Caki2 (cell line): ENCODE measurements at regions not wholly inside any gene's neighbourhood (a gene's known extent, or its start where the extent isn't known, plus 50 kb on each side); places are given as distances from the start of the nearest gene placed in this dataset.
"Not testable (repeated sequence)": the region's sequence is repeated elsewhere in the genome, so short reads cannot be mapped to it uniquely, and the experiment has no call there.

ENCODE experiments used
- DNase-seq: peaks from one replicate; pipeline ENCODE4 v3.0.0-alpha.2; 2015; ENCODE audit warnings: low read depth
- in situ Hi-C: cut with HindIII; loops from 2 replicates; pipeline ENCODE4 v1.10.0; 2016; ENCODE audit warnings: low sequenced_read_pairs, low pct_unique_long_range_greater_than_20kb, mixed read lengths

DNA sequence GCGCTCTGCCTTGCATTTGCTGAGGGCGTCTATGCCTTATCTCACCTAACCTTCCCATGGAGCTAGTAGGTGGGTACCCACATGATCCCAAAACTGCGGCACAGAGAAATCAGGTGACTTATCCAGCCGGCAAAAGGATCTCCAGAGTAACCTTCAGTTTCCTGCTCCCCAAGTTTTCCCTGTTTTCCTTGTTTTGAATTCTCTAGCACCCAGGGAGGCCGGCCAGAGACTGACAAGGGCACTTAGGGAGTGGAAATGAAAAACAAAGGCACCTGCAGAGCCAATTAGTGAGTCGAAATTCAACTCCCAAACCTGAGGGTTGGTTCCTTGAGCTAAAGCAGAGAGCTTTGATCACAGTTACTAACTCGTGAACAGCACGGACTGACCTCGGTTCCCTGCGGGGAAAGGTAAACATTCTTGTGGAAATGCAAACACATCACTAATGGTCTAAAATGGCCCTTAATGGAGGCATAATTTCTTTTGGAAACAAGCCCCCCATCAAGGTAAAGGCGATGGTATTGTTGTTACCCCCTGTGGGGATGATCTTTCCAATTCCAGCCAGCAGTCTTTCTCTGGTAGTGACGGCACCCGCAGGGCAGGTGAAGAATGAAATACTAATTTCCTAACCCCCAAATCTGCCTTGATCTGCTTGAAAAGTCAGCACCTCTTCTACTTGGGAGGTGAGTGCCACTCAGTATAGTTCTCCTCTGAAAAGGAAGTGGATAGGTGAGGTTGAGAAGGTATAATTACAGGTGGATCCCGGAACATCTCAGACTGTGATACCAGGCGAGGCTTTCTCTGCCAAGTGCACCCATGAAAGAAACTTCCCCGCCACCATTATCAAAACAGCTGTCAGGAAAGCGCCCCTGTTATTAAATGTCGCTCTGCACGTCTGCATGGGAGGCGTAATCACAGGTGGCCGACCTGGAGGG, 365.6 kb upstream of the AUTS2 start:
- no peak for DNase-seq
- in situ Hi-C loops: no loop called here

DNA sequence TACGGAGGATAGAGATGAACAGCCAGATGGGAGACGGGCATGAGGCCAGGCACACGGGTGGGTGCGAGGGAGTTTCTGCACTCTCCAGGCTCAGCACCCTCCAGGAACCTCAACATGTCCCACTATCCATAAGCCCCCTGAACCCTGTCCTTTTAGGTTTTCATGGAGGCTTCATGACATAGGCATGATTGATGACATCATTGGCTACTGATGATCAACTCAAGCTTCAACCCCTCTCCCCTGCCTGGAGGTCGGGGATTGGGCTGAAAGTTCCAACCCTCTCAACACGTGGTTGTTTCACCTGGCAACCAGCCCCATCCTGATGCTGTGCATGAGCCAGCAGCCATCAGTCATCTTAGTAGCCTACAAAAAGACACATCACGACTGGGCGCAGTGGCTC, 360.7 kb upstream of the AUTS2 start:
- no peak for DNase-seq

DNA sequence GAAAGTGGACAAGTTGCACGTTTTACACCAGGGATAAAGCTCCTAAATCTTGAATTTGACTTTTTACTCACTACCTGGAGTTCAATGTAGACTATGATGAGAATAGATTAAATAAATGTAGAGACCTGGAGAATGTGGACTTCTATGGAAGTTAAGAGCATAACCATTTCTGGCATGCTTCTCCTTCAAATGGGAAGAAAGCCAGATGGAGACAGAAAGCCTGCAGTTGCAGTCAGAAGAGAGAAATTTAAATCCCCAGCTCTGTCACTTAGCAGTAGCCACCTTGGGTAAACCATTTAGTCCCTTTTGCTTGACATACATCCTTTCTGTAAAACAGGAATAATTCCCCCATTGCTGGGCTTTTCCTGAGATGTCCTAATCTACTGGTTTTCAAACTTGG, 355.3 kb upstream of the AUTS2 start:
- DNase-seq: no peak
- in situ Hi-C loops: no loop called here

More for the DNA sequence above, 360.7 kb upstream of the AUTS2 start:
- in situ Hi-C loops: no loop called here

DNA sequence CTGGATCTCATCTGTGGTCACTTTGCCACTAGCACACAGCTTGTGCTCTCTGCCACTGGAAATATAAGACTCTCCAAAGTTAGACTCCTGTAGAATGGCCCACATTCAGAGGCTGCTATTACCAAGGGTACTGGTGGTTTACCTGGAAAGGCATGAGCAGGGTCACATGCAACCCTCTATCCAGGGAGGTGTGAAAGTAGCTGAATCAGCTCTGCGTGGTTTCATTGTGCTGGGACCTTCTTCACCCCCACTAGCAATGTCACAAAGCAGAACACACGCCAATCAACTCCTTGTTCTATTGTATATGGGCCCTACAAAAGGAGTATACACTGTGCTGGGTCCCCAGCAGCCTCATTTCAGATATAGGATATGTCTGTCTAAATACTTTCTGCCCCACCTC, 353.6 kb upstream of the AUTS2 start:
- no peak for DNase-seq
- in situ Hi-C loops: no loop called here

DNA sequence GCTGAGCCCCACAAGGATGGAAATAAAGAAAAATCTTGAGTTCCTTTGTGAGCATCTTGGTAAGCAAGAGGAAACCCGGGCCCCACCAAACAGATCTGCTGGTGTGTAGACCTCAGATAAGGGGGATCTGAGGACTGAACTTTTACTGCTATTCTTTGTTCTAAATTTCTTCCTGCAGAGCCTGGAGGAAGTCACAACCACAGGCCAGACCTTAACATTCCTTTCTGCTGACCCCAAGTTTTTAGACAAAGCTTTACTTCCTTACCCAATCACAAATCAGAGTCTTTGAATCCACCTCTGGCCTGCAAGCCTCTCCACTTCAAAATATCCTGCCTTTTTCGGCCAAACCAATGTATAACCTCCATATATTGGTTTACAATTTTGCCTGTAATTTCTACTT, 352.6 kb upstream of the AUTS2 start:
- no peak for DNase-seq

DNA sequence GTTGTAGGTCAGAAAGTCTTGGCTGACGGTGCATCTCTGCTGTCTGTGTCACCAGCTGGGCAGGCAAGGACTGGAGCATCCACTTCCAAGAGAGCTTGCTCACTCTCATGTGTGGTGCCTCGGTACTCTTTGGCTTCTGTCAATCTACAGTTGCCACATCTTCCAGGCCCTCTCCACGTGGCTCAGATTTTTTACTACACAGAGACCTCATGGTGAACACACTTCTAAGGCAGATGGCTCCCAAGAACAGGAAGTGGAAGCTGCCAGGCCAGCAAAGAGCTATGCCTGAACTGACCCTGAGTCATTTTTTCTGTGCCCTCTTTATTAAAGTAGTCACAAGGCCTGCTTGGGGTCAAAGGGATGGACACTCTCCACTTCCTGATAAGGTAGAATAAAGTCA, 351.5 kb upstream of the AUTS2 start:
- no peak for DNase-seq
- in situ Hi-C loops: no loop called here

More for the DNA sequence above, 352.6 kb upstream of the AUTS2 start:
- in situ Hi-C loops: no loop called here

DNA sequence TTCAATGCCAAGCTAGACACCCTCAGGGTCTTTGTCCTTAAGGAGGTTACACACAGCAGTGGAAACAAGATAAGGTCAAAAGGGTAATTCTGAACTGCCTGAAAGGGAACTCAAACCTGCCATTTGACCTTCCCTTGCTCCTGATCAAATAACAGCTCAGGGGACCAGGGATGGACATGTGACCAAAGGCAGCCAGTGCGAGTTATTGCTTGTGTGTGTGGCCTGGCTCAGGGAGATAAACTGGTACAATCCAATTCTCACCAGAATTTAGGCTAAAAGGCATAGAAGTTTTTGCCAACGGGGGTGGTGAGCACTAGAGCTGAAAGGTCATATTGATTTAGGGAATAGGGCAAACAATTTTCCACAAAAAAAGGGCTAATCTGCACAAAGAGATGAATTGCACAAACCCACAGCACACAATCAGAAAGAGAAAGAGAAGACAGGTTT, 349.9 kb upstream of the AUTS2 start:
- DNase-seq, in situ Hi-C loops: not testable (repeated sequence)

DNA sequence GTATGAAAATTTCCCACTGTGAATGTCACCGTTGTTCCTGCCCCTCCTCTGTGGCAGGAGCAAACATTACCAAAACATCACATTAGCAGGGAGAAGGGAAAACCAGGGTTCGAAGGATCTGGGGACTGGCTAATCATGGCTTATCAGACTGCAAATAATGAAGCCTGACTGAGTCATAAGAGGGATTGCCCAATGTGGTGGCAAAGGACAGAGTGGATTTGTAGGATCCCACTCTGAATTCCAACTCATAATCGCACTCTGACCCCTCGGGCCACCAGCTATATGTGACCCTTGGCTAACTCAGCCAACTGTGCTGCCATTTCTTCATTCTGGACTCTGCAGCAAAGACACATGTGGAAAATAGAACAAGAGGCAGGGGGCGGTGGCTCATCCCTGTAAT, 347.3 kb upstream of the AUTS2 start:
- in situ Hi-C loops: no loop called here
- no peak for DNase-seq

DNA sequence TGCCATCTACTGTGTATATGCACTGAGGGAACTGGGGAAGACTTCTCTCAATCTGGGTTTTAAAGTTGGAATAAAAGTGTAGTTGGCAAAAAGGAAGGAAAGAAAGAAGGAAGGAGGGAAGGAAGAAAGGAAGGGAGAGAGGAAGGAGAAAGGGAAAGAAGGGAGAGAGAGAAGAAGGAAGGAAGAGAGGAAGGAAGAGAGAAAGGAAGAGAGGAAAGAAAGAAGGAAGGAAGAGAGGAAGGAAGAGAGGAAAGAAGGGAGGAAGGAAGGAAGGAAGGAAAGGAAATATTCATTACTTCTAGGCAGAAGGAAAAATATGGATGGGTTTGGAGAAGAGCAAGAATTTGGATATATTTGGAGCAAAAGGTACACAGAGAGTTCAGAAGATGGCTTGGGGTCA, 343.6 kb upstream of the AUTS2 start:
- no peak for DNase-seq
- in situ Hi-C loops: no loop called here

DNA sequence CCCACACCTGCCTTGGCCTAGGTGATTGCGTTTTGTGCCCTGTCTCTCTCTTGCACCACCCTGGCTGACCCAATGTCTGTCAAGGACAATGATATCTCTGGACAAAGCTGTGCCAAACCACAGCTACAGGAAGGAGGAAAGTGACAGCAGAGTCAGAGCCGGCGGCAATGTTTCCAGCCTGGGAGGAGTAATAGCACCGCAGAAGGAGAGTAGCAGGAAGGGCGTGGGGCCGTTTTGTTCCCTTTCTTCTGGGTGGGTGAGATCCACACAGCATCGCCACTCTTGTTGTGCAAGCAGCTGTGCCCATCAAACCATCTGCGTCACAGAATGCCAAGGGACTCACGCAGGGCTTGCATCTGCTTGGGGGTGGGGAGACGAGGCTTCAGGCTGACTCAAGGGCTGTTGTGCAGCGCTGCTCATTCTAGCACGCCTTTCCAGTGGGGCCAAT, 341.6 kb upstream of the AUTS2 start:
- no peak for DNase-seq
- in situ Hi-C loops: no loop called here

DNA sequence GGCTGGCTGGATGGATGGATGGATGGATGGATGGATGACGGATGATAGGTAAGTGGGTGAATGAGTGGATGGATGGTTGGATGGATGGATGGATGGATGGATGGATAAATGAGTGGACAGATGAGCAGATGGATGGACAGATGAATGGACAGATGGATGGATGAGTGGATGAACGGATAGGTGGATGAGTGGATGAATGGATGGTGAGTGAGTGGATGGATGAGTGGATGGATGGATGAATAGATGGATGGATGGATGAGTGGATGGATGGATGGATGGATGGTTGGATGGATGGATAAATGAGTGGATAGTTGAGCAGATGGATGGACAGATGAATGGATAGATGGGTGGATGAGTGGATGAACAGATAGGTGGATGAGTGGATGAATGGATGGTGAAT, 340.7 kb upstream of the AUTS2 start:
- in situ Hi-C loops: no loop called here
- DNase-seq: no peak

DNA sequence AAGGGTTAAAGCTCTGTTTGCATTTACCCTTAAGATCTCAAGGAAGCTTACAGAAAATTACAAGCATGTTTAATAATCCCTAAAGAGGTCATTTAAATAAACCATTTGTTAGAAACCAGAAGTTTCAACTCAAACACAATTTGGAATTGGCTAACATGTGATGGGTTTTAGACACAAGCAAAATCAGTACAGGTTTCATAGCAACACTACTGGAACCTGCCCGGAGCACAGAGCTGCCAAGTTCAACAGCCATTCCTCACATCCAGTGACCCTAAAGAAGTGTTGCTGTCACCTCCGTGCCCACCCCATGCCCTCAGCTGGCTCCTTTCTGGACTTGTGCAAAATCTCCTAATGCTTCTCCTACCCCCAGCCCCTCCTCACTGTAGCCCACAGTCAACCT, 338.8 kb upstream of the AUTS2 start:
- DNase-seq: no peak
- in situ Hi-C loops: no loop called here

DNA sequence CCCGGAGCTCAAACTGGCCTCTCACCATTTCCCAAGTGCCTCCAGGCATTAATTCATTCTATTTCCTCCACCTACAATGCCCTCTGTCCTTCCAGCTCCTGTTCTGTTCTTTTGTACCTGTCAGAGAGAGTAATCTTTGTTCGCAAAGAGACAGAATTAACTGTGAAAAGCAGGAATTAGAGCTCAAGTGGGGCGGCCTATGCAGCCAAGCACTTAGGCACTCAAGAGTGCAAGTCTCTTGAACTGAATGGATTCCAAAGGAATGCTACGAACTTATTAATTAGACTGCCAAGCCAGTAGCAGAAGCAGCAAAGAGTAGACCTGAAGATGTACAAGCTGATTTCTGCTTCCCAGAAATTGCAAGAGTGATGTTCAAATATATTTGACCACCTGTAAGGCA, 338.3 kb upstream of the AUTS2 start:
- DNase-seq: no peak
- in situ Hi-C loops: no loop called here

DNA sequence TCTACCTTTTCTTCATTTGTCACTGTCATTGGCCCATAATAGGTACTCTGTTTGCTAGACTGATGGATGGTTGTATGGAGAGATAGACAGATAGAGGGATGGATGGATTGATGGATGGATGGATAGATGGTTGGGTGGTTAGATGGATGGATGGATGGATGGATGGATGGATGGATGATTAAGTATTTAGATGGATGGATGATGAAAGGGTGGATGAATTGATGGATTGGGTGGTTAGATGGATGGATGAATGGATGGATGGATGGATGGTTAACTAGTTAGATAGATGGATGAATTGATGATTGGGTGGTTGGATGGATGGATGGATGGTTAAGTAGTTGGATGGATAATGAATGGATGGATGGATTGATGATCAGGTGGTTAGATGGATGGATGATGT, 334.7 kb upstream of the AUTS2 start:
- in situ Hi-C loops: no loop called here
- no peak for DNase-seq

DNA sequence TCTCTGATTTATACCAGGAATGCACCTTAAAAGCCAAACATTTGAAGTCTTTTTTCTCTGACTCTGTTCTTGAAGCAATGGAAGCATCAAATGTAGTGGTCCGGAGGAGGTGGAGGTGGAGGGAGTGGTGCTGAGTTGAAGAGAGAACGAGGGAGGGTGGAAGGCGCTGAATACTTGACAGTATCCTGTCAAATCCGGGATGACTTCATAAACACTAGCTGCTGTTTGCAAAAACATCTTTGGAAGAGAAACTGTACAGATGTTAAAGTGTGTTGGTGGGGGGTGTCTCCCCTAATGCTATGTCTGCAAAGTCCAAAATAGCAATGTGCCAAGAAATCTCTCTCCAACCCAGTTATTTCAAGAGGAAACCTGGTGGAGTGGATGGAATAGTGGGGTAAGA, 328.5 kb upstream of the AUTS2 start:
- DNase-seq: no peak
- in situ Hi-C loops: no loop called here

DNA sequence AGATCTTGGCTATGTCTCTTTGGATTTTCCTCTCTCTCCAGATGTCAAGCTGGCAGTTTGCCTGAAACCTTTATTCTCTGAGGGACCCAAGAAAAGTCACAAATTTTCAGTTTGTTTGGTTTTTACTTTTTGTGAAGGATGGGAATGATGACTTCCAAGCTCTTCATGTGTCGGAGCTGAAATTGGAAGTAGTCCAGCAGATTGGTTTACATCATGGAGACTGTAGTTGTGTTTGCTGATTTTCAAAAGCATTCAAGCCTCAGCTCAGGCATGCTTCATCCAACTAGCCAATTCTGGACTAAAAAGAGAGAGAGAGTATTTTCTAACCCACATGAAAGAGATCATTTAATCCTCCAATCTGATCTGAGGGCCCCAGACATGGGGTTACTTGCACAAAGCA, 326.2 kb upstream of the AUTS2 start:
- no peak for DNase-seq
- in situ Hi-C loops: no loop called here

DNA sequence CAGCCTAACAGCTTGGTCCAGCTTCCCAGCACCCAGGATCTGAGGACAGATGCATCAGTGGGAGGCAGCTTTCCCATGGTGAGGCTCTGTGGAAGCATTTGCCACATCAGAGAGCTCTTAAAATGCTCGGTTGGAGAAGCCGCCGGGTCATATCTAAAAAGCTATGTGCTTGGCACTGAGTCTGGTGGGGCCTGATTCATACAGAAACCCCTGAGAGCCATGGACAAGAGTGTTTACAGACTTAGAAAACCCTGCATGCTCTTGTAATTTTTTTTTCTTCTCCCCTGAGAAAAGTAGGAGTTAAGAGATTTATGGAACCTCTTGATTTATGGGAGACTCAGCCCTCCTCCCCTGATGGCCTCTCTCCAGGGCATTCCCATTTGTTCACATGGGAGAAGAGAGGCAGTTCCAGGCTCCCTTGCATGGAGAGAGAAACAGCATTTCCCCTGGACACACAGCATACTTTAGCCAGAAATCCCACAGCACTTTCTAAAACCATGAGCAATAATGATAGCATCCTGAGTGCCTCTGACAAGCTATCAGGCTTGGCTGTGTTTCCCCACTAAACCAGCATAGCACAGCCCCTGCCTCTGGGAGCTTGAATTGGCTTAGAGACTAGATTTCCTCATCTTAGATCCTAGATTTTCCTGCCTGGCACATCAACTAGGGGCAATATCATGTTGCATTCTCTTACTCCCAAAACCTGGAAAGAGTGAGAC, 322.1 kb upstream of the AUTS2 start:
- in situ Hi-C loops: no loop called here
- no peak for DNase-seq

DNA sequence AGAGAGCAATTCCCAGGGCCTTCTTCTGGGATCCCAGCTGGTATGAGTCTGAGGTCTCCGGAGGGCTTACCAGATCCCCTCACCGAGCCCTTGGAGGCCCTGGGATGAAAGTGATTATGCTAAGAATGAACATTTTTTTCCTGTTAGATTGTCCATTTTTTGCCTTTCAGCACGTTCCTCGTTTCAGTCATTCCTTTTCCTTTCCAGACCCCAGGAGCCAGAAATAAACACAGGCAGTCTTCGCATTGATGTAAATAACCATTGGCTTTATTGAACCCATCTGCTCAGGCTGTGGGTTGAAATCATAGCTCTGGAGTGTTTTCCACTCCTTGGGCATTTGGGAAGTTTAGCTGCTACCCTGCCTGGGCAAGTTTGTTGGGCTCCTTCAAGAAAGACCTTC, 320.9 kb upstream of the AUTS2 start:
- in situ Hi-C loops: no loop called here
- DNase-seq: no peak

DNA sequence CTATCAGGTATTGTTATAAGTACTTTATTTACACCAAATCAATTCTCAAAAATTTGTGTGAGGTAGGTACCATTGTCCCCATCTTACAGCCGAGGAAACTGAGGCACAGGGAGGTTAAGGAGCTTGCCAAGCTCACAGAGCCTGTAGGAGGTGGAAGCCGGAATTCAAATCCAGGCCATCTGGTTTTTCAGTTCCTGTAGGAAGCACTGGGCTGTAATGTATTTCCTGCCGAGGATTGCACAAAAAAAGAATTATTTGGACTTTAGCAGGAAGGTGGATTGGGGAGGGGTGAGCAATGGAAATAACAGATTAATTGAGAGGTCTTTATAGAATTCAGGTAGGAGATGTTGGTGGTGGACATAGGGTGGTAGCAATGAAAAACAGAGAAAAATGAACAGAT, 315.3 kb upstream of the AUTS2 start:
- in situ Hi-C loops: no loop called here
- DNase-seq: no peak

DNA sequence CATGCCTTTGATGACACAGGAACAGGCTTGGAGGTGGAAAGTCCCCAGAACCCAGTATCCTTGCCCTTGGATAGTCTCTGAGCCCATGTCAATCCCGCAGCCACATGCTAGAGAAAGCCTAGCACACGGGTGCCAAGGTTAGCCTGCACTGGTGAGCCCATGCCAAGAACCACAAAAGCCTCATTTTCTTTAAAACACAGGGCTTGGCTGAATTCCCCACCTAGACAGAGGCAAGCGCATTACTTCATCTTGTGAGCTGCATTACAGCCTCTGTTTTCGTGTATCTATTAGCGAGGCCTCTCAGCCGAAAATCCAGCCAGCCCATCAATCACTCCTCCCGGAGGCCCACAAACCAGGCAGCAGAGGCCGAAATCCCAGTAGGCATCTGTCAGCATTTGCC, 314.9 kb upstream of the AUTS2 start:
- no peak for DNase-seq
- in situ Hi-C loops: no loop called here
